Femur (tissue), 1 donor: ENCODE measurements at regions not wholly inside any gene's neighbourhood (a gene's known extent, or its start where the extent isn't known, plus 50 kb on each side); places are given as distances from the start of the nearest gene placed in this dataset.

Experiments
- DNase-seq: peaks from one replicate; pipeline ENCODE4 v3.0.0-alpha.2; 2017

DNA sequence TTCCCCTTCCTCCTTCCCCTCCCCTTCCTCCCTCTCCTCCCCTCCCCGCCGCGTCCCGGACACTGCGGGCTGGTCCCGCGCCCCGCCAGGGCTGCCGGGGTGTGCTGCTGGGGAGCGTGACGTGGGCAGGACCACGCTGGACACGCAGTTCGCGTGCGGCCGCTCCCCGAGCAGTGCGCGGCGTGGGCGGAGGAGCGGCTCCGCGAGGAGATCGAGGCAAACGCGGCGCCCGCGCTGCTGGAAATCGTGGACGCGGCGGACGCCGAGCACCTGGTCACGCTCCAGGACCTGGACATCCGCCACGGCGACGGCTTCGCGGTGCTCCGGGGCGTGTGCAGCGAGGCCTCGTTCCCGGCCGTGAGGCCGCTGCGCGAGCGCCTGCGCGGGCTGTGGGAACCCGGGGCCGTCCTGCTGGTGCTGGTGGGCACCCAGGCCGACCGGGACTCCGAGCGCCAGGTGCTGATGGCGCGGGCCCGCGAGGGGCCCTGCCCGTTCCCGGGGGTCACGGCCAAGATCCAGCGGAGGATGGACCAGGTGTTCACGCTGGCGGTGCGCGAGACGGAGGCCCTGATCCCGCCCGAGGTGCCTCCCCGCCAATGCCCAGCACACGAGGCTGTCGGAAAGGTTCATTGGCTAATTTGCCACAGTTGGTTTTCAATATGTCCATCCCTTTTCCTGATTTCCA is 84.3 kb downstream of the TNFAIP2 start:
- DNase-seq: peak; percentile 70

DNA sequence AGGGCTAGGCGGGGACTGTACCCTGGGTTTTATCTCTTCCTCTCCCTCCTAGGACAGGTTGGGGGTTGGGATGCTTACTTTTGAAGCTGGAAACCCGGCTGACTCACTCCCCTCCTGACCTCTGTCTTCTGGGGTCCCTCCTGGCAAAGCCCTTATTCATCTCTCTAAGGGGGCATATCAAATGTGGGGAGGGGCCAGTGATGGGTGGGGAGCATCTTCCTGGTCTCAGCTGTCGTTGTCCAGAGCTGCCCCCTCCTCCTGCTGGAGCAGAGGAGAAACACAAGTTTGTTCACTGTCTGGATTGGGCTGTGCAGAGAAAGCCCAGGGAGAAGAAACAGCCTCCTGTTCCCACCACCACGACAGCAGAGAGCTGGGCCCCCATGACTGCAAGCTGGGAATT is 85.8 kb downstream of the TNFAIP2 start:
- DNase-seq: no peak

DNA sequence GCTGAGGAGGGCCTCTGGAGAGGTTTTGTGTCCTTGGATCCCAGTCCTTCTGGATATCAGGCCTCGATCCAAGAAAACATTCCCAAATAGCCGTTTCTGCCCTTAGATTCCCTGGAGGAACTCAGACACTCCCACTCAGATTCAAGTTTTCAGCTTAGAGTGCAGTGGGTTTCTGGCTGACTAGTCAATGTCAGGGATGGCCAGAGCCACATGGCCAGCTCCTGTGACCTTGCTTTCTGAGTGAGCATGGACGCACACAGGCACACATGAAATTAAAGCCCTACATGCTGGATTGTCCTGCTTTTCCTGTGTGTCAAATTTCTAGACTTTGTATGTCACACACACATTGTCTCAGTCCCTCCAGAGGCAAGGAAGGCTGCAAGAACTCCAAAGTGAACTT is 86.2 kb downstream of the TNFAIP2 start:
- DNase-seq: no peak

DNA sequence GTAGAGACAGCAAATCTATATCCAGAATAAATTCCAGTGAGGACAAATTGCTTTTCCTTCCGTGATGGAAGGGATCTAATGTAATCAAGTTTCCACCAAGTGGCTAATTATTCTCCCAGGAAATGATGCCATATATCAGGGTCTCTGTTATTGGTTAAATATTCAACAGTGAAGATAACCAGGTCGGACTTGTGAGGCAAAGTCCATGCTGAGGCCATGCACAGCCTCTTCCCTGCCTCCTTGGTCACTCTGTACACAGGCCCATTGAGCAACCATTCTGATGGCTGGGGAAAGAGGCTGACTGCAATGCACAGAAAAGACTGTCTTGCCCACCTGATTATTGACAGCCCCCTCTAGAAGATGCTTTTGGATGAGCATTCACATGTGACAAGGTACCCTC is 90.1 kb downstream of the TNFAIP2 start:
- DNase-seq: no peak

DNA sequence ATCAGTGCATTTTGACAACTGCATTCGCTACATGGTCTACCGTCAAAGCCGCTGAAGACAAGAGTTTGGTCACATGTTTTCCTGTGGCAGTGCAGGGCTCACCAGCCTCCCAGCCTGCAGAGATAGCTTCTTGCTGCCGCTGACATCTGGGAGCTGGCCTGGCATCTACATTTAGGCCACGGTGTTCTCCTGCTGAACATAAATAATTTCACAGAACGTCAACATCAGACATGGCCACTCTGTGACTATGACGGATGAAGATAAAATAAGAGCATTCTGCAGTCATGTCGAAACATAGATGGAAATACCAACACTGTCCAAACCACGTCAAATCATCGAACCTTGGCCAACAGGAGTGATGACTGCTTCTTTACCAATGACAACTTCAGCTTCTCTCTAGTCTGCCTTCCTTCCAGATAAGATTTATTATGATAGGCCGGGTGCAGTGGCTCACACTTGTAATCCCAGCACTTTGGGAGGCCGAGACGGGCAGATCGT is 91.2 kb downstream of the TNFAIP2 start:
- no peak for DNase-seq

DNA sequence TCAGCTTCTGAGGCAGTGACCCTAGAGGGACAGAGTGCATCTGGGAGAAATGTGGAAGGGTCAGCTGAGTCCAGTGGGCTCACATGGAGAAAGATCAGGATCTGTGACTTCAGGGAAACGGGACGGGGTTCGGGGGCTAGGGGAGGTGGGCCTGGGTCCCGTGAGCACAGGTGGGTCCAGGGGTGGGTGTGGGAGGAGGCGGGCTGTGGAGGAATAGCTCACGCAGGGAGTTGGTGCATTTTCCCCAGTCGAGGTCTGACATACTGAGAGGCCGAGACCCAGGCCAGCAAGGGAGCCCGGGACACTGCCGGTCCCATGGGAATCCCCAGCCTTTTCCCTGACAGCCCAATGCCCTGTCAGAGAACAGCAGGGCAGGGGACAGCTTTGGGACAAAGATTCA is 93.1 kb downstream of the TNFAIP2 start:
- DNase-seq: no peak

DNA sequence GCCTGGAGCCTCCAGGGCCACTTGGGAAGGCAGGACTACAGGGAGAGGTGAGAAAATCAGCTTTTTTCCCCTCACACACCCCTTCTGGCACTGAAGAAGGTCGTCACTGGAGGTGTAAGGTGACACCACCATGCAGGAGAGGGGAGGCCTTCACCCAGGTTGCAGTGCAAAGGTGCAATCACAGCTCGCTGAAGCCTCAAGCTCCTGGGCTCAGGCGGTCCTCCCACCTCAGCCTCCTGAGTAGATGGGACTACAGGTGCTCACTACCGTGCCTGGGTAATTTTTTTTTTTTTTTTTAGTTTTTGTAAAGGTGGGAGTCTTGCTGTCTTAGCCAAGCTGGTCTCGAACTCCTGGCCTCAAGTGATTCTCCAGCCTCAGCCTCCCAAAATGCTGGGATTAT is 93.6 kb downstream of the TNFAIP2 start:
- DNase-seq: no peak

DNA sequence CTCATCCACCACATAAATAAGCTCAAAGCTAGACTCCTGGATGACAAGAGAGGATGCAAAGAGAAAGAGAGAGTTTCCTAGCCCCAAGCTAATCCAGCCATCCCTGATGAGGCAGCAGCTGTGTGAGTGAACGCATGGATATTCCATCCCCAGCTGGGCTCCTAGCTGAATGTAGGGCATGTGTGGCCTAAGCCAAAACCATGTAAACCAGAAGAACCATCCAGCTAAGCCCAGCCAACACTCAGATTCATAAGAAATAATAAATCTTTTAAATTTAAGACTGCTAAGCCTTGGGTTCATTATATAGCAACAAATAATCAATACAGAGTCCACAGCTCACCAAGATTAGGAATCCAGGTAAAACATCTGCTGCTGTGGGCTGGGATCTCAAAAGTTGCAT is 94.3 kb downstream of the TNFAIP2 start:
- no peak for DNase-seq

DNA sequence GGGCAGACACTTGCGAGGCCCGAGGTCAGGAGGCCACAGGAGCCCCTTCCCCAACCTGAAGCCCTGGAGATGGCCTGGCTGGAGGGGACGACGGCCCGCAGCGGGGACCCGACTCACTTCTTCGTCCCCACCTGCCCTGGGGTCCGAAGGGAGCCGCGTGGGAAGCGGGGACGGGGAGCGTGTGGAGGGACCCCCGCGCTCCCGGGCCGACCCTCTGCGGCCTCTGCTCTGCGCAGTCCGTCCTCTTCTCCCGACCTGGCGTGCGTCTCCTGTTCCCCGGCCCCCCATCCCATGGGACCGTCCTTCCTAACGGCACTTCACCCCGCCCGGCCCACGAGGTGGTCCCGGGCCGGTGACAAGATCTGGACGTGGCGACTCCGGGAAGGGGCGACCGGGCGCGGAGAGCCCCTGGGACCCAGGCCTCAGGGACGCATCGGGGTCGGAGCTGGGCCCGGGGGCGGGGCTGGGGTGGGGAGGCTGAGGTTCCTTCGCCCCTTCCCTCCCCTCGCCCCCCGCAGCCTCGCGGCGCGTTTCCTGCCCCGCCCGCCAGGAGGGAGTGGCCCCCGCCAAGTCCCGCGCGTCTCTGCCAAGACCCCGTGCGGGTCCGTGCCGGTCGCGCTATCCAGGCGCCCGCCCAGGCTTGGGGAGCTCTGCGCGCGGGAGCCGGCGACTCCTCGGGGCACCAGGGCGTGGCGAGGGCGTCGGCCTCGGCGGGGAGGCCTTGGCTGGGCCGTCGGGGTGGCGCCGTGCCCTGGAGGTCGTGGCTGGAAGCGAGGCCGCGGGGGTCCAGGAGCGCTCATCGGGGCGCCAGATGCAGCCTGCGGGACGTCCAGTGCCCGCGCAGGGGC is 97.1 kb downstream of the TNFAIP2 start:
- no peak for DNase-seq

DNA sequence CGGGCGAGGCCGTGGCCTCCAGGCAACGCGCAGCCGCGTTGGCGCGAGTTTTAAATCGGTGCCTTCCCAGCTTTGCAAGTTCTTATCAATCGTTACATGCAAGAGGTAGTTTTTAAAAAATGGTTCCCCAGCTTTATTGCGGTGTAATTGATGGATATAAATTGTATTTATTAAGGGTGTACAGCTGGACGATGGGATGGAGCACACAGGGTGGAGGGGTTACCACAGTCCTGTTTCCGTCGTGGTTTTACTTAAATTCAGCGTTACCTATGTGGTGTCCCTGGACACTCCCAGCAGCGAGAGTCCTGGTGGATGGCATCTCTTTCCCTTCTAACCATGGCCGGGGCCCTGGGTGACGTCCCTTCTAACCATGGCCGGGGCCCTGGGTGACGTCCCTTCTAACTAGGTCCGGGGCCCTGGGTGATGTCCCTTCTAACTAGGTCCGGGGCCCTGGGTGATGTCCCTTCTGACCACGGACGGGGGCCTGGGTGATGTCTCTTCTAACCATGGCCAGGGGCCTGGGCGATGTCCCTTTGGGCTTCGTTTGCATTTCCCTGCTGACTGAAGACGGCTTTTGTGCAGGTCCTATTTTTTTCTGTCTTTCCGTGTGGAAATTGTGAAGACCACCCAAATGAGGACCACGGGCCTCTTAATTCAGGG is 97.9 kb downstream of the TNFAIP2 start:
- no peak for DNase-seq

DNA sequence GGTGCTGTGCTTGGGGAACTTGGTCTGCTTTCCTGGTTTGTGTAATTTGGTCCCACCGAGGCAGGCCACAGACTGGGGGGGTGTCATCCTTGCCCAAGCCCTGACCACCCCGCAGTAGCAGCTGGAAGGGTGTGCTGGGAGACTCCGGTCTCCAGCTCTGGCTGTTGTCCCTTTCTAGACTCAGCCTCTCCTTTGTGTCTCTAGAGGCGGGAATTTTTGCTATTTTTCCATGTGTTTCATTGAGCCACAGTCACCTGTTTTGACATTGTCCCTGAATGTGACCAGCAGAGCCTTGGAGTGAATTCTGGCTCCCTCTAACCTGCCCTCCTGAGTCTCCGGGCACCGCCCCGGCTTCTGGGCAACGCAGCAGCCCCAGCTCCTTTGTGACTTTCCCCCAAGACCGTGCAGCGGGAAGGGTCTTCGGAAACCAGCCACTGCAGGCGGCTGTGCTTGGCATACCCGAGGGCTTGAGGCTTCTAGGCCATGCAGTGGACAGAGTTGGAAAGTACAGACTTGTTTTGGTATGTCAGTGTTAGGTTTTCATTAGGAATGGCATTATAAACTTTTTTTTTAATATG is 98.6 kb downstream of the TNFAIP2 start:
- no peak for DNase-seq

DNA sequence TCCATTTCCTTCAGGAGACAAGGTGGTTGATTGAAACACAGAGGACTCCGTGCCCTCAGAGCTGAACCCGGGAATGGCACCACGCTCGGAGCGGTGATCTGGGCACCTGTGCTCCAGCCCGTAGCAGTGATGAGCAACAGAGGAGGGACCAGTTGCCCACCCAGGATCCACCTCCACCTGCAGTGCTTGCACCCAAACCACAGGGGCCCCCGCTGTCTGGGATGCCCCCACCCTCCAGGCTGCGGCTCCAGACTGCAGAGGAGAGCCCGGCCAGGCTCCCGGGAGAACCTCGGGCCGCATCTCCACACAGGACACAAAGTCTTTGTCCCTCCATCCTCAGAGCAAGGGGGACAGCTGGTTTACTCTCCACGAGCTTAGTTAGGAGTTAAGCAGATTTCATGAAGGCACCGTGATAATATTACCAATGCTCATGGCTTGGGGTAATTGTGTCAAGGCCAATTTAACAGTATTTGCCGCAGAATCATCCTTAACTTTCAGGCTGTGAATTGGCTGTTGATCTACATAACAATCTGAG is 100.6 kb downstream of the TNFAIP2 start:
- no peak for DNase-seq

DNA sequence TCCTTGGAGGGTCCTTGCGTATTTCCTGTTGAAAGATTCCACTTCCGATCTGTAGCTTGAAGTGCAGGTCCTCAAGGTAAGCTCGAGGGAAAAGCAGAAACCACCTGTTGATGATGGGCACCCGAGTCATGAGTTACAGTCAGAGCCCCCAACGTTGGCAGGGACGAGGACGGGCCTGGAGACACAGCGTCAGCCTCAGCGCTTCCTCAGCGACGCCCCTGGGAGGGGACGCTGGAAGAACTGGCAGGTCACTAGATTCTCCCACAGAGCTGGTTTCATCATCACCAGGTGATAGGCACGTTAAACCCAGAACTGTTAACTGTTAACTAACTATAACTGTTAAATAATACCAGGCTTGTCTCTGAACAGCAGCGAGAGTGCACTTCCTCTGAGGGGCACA is 101.8 kb downstream of the TNFAIP2 start:
- DNase-seq: no peak

DNA sequence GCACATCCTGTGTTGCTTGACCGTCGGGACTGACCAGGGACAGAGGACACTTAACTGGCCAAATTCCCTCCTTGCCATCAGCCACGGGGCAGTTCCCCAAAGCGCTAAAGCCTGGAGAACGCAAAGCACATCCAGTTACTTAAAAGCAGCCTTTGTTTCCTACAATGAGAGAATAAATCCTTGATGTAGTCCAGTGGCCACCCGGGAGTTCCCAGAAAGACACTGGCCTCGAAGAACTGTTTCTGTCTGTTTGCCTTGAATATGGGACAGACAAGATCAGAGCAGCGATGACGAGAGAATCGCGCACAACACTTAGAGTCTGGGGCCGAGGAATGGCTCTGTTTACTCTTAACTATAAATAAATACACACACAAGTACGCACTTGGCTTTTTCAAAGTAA is 102.2 kb downstream of the TNFAIP2 start:
- DNase-seq: no peak

DNA sequence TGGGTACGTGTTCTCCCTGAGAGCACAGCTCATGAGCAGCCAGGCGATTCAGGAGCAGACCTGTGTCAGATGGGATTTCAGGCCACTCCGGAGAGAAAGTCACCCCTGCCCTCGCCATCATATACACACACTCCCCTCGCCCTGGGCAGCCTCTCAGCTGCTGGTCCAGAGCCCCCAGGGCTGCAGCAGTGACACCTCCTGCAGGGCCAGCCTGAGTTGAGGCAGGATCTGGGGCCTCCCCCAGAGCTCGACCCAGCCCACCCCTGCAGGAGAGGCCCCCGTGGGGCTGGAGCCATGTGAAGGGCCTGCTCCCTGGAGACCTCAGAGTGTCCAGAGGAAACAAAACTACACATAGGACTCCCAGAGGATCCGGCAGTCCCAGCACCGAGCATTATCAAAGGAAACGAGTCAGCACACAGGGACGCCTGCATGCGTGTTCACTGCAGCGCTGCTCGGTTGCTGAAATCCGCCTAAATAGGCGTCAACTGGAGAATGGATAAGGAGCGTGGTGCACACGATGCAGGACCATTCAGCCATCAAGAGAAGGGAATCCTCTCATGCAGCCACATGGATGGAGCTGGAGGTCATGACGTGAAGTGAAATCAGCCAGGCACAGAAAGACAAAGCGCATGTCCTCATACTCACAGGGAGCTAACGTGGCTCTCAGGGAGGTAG is 104.0 kb downstream of the TNFAIP2 start:
- no peak for DNase-seq

DNA sequence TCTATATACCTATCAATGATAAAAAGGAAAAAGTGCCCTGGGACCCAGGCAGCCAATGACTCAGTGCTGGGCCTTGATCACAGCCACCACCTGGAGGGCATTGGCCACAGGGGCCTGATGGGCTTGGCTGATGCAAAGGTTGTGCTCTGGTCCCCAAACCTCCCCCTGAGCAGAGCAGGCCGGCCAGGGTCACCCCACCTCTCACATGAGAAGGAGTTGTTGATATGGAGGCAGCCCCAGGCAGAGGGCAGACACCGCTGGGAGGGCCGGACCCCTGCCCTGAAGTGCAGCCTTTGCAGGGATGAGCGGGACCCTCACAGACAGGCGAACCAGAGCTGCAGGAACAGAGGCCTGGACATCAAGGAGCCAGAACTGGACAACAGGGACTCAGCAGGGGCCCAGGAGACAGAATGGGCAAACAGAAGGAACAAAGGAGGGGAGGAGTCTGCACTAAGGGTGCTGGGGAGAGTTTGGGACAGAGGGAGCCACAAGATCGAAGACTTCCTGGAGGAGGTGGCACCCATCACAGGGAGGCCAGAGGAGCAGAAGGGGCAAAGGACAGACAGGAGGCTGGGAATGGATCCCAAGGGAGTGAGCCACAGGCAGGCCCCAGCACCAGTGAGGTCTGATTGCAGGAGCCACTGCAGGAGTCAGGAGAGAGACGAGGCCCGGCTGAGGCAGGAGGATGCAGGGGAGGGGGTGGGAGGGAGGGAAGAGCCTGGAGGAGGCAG is 105.0 kb downstream of the TNFAIP2 start:
- DNase-seq: no peak

DNA sequence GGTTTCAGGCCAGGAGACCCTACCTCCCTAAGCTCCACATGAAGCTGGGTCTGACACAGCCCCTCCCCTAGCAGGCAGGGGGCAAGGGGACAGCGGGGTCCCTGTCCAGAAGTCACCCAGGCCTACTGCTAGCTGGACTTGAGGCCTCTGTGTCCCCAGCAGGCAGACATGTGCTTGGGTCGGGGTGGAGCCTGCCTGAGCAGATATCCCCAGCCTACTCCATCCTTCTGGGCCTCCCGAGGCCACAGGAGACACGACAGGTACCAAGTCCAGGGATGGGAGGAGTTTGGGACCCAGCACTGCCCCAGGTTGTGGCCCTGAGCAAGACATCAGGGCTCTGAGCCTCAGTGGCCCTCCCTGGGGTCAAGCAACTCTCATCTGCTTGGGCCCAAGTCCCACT is 105.2 kb upstream of the EIF5 start:
- DNase-seq: no peak

DNA sequence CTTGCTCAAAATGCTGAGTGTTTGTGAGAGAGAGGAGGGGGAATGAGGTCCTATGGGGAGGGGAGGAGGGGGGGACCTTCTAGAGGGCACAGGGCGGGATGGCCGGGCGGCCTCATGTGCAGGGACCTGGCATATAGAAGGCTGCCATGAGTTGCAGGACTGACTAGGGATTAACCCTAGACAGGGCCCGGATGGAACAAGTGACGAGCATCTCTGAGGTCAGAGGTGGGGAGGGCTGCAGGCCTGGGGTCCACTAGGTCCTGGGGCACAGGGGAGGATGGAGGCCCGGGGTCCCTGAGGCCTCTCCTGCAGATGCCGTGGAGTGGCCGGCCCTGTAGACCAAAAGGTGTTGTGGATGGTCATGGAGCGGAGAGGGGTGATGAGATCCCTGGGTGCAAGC is 104.0 kb upstream of the EIF5 start:
- no peak for DNase-seq

DNA sequence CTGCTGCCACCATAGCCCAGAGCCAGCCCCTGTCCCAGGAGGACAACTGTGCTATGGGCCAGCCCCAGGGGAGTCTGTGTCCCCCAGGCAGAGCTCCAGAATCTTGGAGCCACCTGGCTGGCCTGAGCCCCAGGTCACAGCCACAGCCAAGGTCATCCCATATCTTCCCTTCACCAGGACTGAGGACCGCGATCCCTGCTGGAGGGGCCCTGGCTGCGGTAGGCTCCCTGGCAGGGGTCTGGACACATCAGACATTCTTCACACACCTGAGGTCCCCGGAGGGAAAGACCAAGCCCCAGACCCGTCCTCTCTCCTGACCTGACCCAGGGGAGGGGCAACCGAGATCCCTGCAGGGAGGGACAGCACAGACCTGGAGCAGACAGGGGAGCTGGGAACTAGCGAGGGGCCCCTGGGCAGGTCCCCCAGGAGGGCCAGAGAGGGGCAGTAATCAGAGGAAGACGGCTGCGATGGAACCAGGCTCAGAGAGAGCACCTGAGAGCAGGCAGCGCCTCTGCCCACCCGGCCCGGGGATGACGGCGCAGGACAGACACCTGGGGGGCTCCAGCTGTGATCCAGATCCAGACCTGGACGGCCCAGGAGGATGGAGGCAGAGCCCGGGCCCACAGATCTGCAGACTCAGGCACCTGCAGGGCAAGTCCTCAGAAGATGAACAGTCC is 103.2 kb upstream of the EIF5 start:
- no peak for DNase-seq

DNA sequence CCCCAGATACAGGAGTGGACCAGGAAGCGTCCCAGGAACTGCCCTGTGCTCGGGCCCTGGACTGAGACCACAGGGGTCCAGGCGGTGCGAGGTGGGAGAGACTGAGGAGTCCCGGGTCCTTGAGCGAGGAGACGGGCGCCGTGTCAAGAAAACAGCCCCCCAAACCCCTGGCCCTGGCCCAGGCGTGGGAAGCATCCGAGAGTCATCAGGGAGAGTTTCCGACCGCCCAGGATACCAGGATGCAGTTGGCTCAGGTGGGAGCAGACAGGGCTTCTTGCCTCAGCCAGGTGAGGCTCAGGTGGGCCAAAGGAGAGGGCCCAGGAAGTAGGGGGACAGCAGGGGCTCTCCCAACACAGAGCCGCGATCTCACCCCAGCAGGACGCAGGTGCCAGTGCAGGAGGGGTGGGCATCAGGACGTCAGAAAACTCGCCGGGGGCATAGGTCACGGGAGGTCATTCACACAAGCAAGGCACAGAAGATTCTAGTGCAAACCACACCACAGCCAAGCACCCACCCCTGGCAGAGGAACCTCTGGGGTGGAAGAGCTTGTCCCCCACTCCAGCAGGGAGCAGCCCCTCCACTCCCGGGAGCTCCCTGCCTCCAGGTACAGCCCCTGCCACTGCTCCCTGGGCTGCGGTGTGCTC is 102.5 kb upstream of the EIF5 start:
- DNase-seq: no peak
